MCF 10A (cell line): ENCODE measurements at regions not wholly inside any gene's neighbourhood (a gene's known extent, or its start where the extent isn't known, plus 50 kb on each side); places are given as distances from the start of the nearest gene placed in this dataset.

Experiments
- BruUV-seq: library from RNA; stranded (reverse); fragments of 400-500 nt; replicated peaks from 2 replicates; lab custom pipeline; 2021; lab: Mats Ljungman, UMichigan
- CTCF ChIA-PET: fragments of 300-600 bp; sonication (Branson Sonifier 250); formaldehyde crosslinking; extraction: SDS; loops from one replicate; lab custom pipeline; 2021; ENCODE audit warnings: antibody characterized with exemption, inconsistent platforms; lab: Yijun Ruan, JAX
- POLR2A ChIA-PET: fragments of 300-600, 350-650 bp; sonication (Branson Sonifier 250); formaldehyde crosslinking; extraction: SDS; loops from one replicate; lab custom pipeline; 2020; ENCODE audit warnings: antibody characterized with exemption, inconsistent platforms; lab: Yijun Ruan, JAX
- DNase-seq: peaks from one replicate; pipeline ENCODE4 v3.0.0-alpha.2; 2018; ENCODE audit not compliant: unreplicated experiment
- H3K27ac Mint-ChIP-seq: one replicate; pipeline ENCODE4 v1.8.0; 2022; ENCODE audit warnings: mild to moderate bottlenecking, low read depth, mixed read lengths; ENCODE audit not compliant: unreplicated experiment
- H3K27me3 Mint-ChIP-seq: one replicate; pipeline ENCODE4 v1.8.0; 2022; ENCODE audit warnings: mixed read lengths; ENCODE audit not compliant: insufficient read depth, unreplicated experiment
- H3K36me3 Mint-ChIP-seq: one replicate; pipeline ENCODE4 v1.8.0; 2022; ENCODE audit warnings: mild to moderate bottlenecking, moderate library complexity, mixed read lengths; ENCODE audit not compliant: insufficient read depth, unreplicated experiment
- H3K4me1 Mint-ChIP-seq: one replicate; pipeline ENCODE4 v1.8.0; 2022; ENCODE audit warnings: mixed read lengths; ENCODE audit not compliant: insufficient read depth, unreplicated experiment
- H3K4me3 Mint-ChIP-seq: one replicate; pipeline ENCODE4 v1.8.0; 2022; ENCODE audit warnings: mild to moderate bottlenecking, moderate library complexity, mixed read lengths; ENCODE audit not compliant: unreplicated experiment
- H3K9me3 Mint-ChIP-seq: one replicate; pipeline ENCODE4 v1.8.0; 2022; ENCODE audit warnings: mixed read lengths; ENCODE audit not compliant: unreplicated experiment
- CTCF ChIP-seq: fragments of 200-600 bp; IDR thresholded peaks from one replicate; pipeline ENCODE4 v1.8.0; 2022; ENCODE audit warnings: antibody characterized with exemption, mild to moderate bottlenecking; ENCODE audit not compliant: unreplicated experiment
- intact Hi-C: fragments of 100-400 bp; cut with micrococcal nuclease; formaldehyde crosslinking; loops from 2 replicates; pipeline ENCODE4 v1.14.1; 2022

DNA sequence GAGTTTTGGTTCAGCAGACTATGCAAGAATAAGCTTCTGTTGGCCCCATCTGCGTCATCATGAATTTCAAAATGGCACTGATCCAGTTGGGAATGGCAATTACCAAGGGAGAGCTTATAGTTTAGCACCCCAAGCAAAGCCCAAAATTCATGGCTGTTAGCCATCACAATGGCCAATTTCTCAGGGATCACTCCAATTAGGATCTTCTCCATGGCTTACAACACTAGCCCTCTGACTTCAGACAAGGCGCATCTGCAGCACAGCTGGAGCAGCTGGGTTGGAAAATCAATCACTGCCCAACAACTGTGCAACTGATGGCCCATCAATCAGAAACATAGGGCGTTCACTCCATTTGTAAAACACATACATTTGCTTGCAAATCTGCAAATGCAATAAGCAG, 273.6 kb downstream of the SRBD1 start:
- no peaks in the 10 kb centered on the region for H3K36me3 Mint-ChIP-seq
- H3K27me3 Mint-ChIP-seq = peaks cover 13% of the 10 kb centered on the region
- peaks cover 7% of the 10 kb centered on the region for H3K9me3 Mint-ChIP-seq
- no peak for TF ChIP-seq CTCF
- no TSS peak for BruUV-seq
- no peak overlapping the region for H3K4me3 Mint-ChIP-seq
- POLR2A ChIA-PET = no interaction called here
- CTCF ChIA-PET = no interaction called here
- H3K4me1 Mint-ChIP-seq = no peaks in the 10 kb centered on the region
- intact Hi-C loops = no loop called here
- no peak overlapping the region for H3K27ac Mint-ChIP-seq
- no peak for DNase-seq

- Mint-ChIP-seq H3K36me3 (no peaks in the 10 kb centered on the region), H3K27ac (no peak overlapping the region), H3K4me3 (no peak overlapping the region), H3K27me3 (no peaks in the 10 kb centered on the region), H3K9me3 (peaks cover 7% of the 10 kb centered on the region), H3K4me1 (peaks cover 2% of the 10 kb centered on the region)
- TF ChIP-seq CTCF = no peak
- intact Hi-C loops = no loop called here
- CTCF ChIA-PET = no interaction called here
- POLR2A ChIA-PET = no interaction called here
- no peak for DNase-seq
- BruUV-seq = no TSS peak
Observed at GRCh38 chr2:45334205-45334604, 276.9 kb downstream of the SRBD1 start.

DNA sequence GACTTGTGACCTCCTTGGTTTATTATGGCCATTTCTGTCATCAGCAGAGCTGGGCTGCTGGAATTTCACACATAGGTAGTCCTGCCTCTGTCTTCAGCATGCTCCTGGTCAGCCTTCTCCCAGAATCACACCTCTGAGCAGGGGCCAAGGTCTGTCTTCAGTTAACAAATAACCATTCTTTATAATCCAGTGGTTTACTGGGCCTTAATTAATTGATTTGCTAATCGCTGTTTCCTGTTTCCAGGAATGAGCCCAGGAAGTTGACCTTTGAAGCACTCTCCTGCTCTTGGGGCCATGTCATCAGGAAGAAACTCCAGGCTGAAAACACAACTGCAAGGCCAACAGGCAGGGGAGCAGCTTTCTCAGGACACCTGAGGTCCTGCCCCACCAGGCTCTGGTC, 278.5 kb downstream of the SRBD1 start:
- no peak for TF ChIP-seq CTCF
- Mint-ChIP-seq H3K27me3 (no peaks in the 10 kb centered on the region), H3K27ac (no peak overlapping the region), H3K36me3 (no peaks in the 10 kb centered on the region), H3K4me1 (peaks cover 8% of the 10 kb centered on the region), H3K9me3 (no peaks in the 10 kb centered on the region), H3K4me3 (no peak overlapping the region)
- DNase-seq = no peak
- POLR2A ChIA-PET = no interaction called here
- CTCF ChIA-PET = no interaction called here
- no TSS peak for BruUV-seq
- intact Hi-C loops = no loop called here

DNA sequence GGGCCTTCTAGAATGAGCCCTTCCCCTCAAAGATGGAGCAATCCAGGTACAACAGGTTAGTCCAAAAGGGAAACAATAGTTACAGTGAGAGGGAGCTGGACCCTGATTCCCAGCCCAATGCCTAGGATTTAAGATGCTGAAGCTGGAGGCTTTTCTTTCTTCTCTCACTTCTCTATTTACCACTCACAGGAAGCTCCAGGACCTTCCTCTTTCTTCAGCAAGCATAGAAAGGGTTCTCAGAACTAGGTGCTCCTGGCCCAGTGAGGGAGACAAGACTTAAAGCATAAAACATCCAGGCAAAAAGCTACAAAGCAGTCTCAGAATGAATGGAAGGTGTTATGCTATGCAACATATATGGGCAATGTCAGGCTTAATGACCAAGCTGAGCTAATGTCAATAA, 279.0 kb downstream of the SRBD1 start:
- peaks cover 8% of the 10 kb centered on the region for H3K4me1 Mint-ChIP-seq
- no peaks in the 10 kb centered on the region for H3K36me3 Mint-ChIP-seq
- BruUV-seq = no TSS peak
- POLR2A ChIA-PET = interaction anchor here (1.1 kb wide), 1 partner anchor 163 kb away, joined by 3 read pairs; no protein-coding TSS in a partner anchor
- intact Hi-C loops = no loop called here
- H3K9me3 Mint-ChIP-seq = no peaks in the 10 kb centered on the region
- DNase-seq = no peak
- no peak for TF ChIP-seq CTCF
- H3K27me3 Mint-ChIP-seq = no peaks in the 10 kb centered on the region
- CTCF ChIA-PET = no interaction called here
- no peak overlapping the region for H3K27ac Mint-ChIP-seq
- H3K4me3 Mint-ChIP-seq = no peak overlapping the region
